SK-N-MC (cell line): ENCODE measurements at regions not wholly inside any gene's neighbourhood (a gene's known extent, or its start where the extent isn't known, plus 50 kb on each side); places are given as distances from the start of the nearest gene placed in this dataset.
"Not testable (repeated sequence)": the region's sequence is repeated elsewhere in the genome, so short reads cannot be mapped to it uniquely, and the experiment has no call there.

Experiments used
- DNase-seq: peaks from one replicate; pipeline ENCODE4 v3.0.0-alpha.2; 2011; ENCODE audit warnings: low read depth, low spot score
- H3K27ac ChIP-seq: fragments of 200-600 bp; sonication (generic); 2 replicates; pipeline ENCODE4 v1.5.1; 2016; ENCODE audit warnings: mixed run types
- H3K36me3 ChIP-seq: fragments of 200-600 bp; sonication (generic); 2 replicates; pipeline ENCODE4 v1.6.1; 2017; ENCODE audit warnings: antibody characterized with exemption, low read length, mixed read lengths; ENCODE audit not compliant: insufficient read depth
- H3K4me3 ChIP-seq: fragments of 200-600 bp; sonication (generic); 2 replicates; pipeline ENCODE4 v1.5.1; 2016
- H3K9ac ChIP-seq: fragments of 200-600 bp; sonication (generic); 2 replicates; pipeline ENCODE4 v1.8.0; 2017; ENCODE audit warnings: mixed run types, mixed read lengths; ENCODE audit not compliant: insufficient read length
- H3K9me3 ChIP-seq: fragments of 200-600 bp; sonication (generic); 2 replicates; pipeline ENCODE4 v1.6.1; 2017; ENCODE audit warnings: low read depth, mild to moderate bottlenecking, antibody characterized with exemption, low read length, moderate library complexity, mixed read lengths
- EZH2 ChIP-seq: fragments of 200-600 bp; sonication (generic); IDR thresholded peaks from one replicate; pipeline ENCODE4 v1.6.1; 2017; ENCODE audit warnings: antibody characterized with exemption
- FOXP2 ChIP-seq: optimal IDR thresholded peaks from 2 replicates; pipeline ENCODE3; 2011; ENCODE audit warnings: mild to moderate bottlenecking, moderate library complexity; ENCODE audit not compliant: insufficient read depth; ENCODE audit errors: extremely low read length, control extremely low read depth
- POLR2AphosphoS5 ChIP-seq: IDR thresholded peaks from 2 replicates; pipeline ENCODE4 v1.6.1; 2012; ENCODE audit warnings: mild to moderate bottlenecking, low read depth, low read length, borderline replicate concordance

DNA sequence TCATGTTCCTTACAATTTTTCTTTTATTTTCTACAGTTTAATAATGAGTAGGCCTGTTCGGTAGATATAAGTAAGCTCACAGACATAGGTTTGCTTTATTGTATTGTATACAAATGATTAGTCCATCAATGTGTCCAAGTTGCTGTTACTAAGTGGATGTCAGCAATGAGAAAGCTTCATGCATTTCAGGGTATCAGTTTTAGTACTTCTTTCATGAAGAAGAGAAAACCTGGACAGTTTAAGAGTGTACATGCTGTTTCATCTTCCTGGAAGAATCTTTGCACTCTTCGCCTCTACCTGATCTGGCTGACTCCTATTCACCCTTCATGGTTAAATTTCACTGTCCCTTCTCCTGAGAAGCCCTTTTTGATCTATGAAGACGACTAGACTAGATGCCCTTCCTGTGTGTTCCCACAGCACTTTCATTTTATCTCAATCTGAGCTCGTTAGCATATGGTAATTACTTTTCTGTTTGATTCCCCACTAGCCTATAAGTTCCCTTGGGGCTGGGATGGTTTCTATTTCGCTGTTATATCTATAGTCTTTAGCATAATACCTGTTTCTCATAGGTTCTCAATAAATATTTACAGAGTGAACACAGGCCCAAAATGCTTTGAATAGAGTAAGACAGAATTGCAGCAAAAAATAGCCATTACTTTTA is 70.7 kb downstream of the CETN3 start:
- Histone ChIP-seq H3K4me3 (no peak overlapping the region), H3K27ac (no peak overlapping the region), H3K9me3 (no peaks in the 10 kb centered on the region), H3K36me3 (no peaks in the 10 kb centered on the region), H3K9ac (no peak overlapping the region)
- DNase-seq, result no peak
- TF ChIP-seq EZH2, result no peak
- no peak for TF ChIP-seq POLR2AphosphoS5
- TF ChIP-seq FOXP2, result no peak

DNA sequence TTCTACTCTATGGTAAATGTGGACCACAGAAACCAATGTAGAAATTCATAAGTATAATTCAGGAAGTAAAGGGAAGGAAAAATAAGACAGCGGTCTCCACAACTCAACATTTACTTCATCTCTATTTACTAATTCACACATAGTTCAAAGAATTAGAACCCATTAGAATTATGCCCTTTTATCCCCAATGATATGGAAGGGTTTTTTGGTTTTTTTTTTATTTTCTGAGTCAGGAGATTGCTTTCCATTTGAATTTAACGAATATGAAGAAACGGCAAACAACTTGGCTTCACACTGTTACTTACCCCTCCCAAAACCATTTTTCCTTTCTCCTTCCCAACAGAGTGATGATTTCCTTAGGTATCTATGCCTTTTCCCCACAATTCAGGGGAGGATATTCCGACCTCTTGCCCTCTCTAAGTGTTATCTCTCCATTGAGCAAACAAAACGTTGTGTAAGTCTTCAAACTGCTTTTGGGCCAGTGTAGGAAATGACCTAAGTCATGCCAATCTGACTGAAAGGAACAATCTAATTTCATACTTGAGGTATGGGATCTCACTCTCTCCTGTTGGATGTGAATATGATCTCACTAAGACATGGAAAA is 72.0 kb downstream of the CETN3 start:
- Histone ChIP-seq H3K9me3 (no peaks in the 10 kb centered on the region), H3K9ac (no peak overlapping the region), H3K36me3 (no peaks in the 10 kb centered on the region), H3K27ac (no peak overlapping the region), H3K4me3 (no peak overlapping the region)
- DNase-seq, result no peak
- TF ChIP-seq FOXP2 (no peak), EZH2 (no peak), POLR2AphosphoS5 (no peak)

DNA sequence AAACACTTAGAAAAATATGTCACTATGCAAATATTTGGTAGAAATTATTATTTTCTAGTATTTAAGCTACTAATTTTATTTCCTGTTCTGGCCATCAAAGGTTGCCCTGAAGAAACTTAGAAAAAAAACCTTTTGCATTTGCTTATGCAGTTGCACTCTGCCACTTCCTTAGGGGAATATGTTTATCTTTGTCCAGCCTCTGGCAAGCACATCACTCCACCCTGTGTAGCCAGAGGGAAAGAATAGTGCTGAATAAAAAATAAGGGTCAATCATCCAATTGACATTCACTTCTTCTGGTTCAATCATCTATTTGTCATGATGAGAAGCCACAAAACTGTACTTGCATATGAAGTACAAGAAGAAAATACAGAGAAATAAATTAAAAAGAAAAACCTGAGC is 72.8 kb downstream of the CETN3 start:
- H3K4me3 ChIP-seq, result no peak overlapping the region
- H3K27ac ChIP-seq, result no peak overlapping the region
- no peaks in the 10 kb centered on the region for H3K9me3 ChIP-seq
- no peak overlapping the region for H3K9ac ChIP-seq
- TF ChIP-seq POLR2AphosphoS5 (no peak), FOXP2 (no peak), EZH2 (no peak)
- no peaks in the 10 kb centered on the region for H3K36me3 ChIP-seq
- no peak for DNase-seq

DNA sequence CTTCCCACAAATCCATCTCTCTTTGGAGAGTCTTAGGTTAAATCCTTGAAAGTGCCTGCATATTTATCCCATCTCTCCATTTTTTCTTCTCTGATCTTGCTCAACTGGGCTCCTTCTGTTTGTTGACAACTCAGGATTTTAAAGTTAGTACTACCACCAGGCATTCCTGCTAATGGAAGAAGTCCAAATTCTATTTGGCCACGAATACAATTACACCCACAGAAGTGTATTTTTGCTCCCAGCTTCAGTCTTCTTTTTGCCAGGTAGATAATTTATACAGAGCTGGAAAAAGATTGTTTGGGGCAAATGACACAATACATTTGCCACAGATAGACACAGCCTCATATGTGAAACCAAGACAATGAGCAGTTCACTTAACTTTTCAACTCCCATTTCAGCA is 74.8 kb downstream of the CETN3 start:
- Histone ChIP-seq H3K9ac (no peak overlapping the region), H3K27ac (no peak overlapping the region), H3K36me3 (no peaks in the 10 kb centered on the region), H3K9me3 (no peaks in the 10 kb centered on the region), H3K4me3 (no peak overlapping the region)
- TF ChIP-seq FOXP2 (no peak), EZH2 (no peak), POLR2AphosphoS5 (no peak)
- no peak for DNase-seq

DNA sequence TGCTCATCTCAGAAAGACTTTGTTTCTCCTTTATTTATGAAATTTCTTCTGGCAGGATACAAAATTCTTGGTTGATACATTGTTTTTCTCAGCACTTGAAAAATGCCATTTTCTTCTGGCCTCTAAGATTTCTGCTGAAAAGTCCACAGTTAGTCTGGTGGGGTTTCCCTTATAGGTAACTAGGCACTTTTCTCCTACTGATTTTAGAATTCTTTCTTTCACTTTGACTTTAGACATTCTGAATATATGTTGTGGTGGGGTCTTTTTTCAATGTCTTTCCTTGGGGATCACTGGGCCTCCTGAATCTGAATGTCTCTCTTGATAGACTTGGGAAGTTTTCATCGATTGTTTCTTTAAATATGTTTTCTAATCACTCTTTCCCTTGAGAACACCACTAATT is 79.6 kb downstream of the CETN3 start:
- Histone ChIP-seq H3K4me3 (no peak overlapping the region), H3K36me3 (no peaks in the 10 kb centered on the region), H3K27ac (no peak overlapping the region), H3K9ac (no peak overlapping the region), H3K9me3 (no peaks in the 10 kb centered on the region)
- no peak for DNase-seq
- TF ChIP-seq POLR2AphosphoS5 (no peak), EZH2 (no peak), FOXP2 (no peak)

DNA sequence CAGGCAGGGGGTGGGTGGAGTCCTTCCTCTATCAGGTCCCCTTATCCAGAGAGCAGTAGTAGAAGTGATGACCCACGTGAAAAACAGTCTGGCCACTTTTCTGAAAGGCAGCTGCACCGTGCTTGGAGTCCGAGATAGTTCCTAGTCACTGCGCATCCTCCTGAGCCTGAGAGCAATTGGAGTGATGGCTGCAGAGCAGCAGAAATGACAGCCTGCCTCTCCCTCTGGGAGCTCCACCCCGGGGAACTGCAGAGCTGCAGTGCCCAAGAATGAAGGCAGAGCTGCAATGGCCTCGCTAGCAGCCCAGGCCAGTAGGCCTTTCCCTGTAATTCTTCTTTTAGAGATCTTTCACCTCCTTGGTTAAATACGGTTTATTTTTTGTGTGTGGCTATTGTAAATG is 82.6 kb downstream of the CETN3 start:
- no peak for TF ChIP-seq FOXP2
- TF ChIP-seq POLR2AphosphoS5, result no peak
- TF ChIP-seq EZH2, result no peak
- Histone ChIP-seq H3K36me3 (no peaks in the 10 kb centered on the region), H3K27ac (no peak overlapping the region), H3K4me3 (no peak overlapping the region), H3K9me3 (no peaks in the 10 kb centered on the region), H3K9ac (no peak overlapping the region)
- DNase-seq, result no peak

DNA sequence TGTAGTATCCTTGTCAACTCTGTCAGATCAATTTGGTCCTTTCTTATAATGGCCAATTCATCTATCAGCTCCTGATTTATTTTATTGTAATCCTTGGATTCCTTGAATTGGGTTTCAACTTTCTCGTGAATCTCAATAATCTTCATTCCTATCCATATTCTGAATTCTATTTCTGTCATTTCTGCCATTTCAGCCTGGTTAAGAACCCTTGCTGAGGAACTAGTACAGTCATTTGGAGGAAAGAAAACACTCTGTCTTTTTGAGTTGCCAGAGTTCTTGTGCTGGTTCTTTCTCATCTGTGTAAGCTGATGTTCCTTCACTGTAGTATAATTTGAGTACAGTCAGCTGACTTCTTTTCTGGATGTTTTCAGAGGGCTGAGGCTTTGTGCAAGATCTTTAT is 84.5 kb downstream of the CETN3 start:
- DNase-seq, result no peak
- Histone ChIP-seq H3K9ac (no peak overlapping the region), H3K27ac (no peak overlapping the region), H3K36me3 (no peaks in the 10 kb centered on the region), H3K9me3 (no peaks in the 10 kb centered on the region), H3K4me3 (no peak overlapping the region)
- no peak for TF ChIP-seq EZH2
- no peak for TF ChIP-seq FOXP2
- TF ChIP-seq POLR2AphosphoS5, result no peak

DNA sequence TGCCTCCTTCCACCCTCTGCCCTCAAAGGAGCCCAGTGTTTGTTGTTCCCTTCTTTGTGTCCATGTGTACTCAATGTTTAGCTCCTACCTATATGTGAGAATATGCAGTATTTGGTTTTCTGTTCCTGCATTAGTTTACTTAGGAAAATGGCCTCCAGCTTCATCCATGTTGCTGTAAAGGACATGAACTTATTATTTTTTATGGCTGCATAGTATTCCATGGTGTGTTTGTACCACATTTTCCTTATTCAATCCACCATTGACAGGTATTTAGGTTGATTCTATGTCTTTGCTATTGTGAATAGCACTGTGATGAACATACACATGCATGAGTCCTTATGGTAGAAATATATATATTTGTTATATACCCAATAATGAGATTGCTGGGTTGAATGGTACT is 89.2 kb downstream of the CETN3 start:
- H3K36me3 ChIP-seq, H3K9me3 ChIP-seq, H3K4me3 ChIP-seq, H3K9ac ChIP-seq, DNase-seq, H3K27ac ChIP-seq: not testable (repeated sequence)

DNA sequence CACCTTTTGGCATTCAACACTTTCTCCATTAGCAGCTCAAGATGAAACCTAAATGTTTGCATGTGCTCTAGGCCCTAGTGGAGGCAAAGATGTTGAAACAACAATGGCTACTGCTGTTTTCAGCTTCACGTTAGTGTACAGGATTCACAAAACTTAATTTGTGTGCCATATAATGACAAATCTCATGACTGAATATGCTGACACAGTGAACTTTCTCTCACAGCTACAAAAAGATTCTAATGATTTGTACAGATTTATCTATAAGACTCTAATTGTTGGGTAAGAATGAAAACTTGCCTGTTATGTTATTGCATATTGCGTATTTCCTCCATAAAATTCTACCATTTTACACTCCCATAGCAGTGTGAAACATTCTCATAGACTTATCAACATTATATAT is 97.5 kb downstream of the CETN3 start:
- H3K27ac ChIP-seq, result no peak overlapping the region
- TF ChIP-seq POLR2AphosphoS5 (no peak), EZH2 (no peak), FOXP2 (no peak)
- no peak overlapping the region for H3K4me3 ChIP-seq
- DNase-seq, result no peak
- H3K9me3 ChIP-seq, result no peaks in the 10 kb centered on the region
- H3K9ac ChIP-seq, result no peak overlapping the region
- H3K36me3 ChIP-seq, result no peaks in the 10 kb centered on the region
